ENCODE measurements at regions not wholly inside any gene's neighbourhood (a gene's known extent, or its start where the extent isn't known, plus 50 kb on each side); places are given as distances from the start of the nearest gene placed in this dataset.

DNA sequence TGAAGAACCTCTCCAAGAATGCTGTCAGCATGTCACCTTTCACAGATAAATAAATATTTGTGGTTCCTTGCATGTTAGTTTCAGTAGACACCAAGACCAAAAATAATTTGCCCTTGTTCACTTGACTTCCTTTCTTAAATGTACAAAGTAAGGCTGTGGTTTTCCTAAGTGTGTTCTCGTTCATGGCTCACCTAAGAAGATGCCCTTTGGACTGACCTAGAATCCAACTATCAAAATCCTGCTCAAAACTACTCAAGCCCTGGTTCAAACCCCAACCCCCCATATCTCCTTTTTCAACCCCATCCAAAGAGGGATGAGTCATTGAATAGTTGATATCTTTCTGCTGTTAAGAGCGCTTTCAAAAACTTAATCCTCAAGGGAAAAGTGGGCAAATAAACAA, 247.8 kb upstream of the ZNF507 start:
- TF ChIP-seq GATA1 (IDR thresholded peaks at IDR 0.05; ENCODE audit: low read depth, low read length) (no peak), POLR2A (IDR thresholded peaks at IDR 0.05; ENCODE audit: low read length) (no peak)
- DNase-seq, result no peak

DNA sequence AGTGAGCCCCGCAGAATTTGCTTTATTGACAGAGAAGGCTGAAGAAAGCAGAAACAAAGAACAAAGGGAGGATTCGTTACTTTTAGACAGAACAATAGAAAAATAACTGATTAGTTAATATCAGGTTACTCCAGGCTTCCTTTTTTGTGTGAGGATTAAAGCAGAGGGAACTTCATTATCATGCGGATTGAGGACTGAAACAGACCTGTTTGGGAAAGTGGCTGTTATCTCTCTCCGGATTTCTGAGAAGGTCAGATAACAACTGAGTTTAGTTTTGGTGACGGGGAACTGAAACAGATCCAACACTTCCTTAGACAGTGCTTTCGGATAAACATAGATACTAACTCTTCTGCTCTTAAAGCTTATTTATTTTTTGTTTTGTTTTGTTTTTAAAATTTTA, 246.4 kb upstream of the ZNF507 start:
- DNase-seq, result no peak
- TF ChIP-seq GATA1 (IDR thresholded peaks at IDR 0.05; ENCODE audit: low read depth, low read length) (no peak), POLR2A (IDR thresholded peaks at IDR 0.05; ENCODE audit: low read length) (no peak)

DNA sequence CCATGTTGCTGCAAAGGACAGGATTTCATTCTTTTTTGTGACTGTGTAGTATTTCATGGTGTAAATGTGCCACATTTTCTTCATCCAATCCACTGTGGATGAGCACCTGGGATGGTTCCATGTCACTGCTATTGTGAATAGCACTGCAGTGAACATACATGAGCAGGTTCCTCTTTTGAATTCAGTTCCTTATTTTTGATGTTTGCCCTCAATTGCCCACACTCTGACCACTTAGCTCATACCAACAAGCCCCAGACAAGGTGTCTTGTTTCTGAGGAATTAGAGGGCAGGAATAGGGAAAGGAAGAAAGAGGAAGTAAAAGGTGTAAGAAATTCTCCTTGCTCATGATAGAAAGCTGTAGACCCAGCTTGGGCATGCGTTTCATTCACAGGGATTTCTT, 244.2 kb upstream of the ZNF507 start:
- TF ChIP-seq POLR2A (IDR thresholded peaks at IDR 0.05; ENCODE audit: low read length) (no peak), GATA1 (IDR thresholded peaks at IDR 0.05; ENCODE audit: low read depth, low read length) (no peak)
- DNase-seq, result no peak

DNA sequence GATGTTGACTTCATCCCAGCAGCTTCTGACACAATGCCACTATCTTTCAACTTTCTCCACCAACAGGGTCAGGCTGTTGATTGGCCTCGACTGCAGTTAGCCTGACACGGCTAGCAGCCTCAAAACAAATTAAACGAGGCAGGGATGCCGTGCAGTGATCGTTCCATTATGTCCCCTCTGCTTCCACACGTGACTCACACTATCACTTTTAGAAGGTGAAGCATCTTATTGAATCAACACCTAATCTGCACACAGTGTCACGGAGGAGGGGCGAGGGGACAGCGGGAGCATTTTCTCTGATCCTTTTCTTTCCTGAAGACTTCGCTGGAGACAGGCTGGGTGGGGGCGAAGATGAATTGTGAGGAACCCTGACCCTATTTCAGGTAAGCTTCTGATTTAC, 241.9 kb upstream of the ZNF507 start:
- no peak for DNase-seq
- no peak for TF ChIP-seq GATA1 (IDR thresholded peaks at IDR 0.05; ENCODE audit: low read depth, low read length)
- no peak for TF ChIP-seq POLR2A (IDR thresholded peaks at IDR 0.05; ENCODE audit: low read length)

DNA sequence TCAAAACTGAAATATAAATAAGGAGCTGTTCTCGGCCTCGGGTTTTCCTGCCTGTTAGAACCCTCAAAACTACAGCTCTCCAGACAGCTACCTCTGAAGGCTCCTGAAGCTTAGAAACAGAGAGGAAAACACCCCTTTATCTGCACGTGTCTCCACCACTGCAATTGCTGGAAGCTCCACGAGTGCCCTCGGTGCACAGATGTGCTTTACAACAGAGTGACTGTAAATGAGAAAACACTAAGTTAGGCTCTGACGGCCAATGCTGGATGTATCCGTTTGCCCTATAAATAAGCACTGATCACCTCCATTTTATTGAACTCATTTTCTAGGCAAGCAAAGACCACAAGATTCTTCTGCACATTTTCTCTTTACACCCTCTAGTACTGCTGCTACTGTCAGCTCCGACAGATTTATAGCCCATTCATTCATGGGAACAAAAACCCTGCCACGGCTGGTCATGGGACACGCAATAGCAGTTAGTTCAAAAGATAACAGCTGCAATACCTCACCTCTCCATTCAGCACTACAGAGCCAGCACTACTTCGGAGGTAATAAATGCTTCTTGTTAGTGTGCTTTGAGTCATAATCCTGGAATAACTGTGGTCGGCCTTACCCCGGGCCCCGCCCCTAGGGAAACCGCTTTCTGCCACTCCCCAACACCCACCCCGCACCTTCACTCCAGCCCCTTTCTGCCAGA, 241.1 kb upstream of the ZNF507 start:
- TF ChIP-seq GATA1 (IDR thresholded peaks at IDR 0.05; ENCODE audit: low read depth, low read length), result no peak
- no peak for TF ChIP-seq POLR2A (IDR thresholded peaks at IDR 0.05; ENCODE audit: low read length)
- DNase-seq, result no peak

DNA sequence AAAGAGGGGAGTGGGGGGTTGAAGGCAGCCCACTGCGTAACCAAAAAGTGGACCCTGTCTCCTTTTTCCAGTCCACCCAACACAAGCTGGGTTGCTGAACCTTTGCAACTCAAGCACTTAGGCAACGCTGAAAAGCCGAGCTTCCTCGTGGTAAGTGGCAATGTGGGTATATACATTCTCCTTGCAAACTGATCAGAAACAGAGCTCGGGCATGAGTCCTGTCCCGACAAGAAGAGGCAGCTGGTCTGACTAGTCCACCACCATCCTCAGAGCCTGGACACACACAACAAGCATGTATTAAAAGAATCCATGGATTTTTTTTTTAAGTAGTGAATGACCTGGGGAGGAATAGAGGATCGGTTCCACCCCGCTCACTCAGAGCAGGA, 240.6 kb upstream of the ZNF507 start:
- TF ChIP-seq POLR2A (IDR thresholded peaks at IDR 0.05; ENCODE audit: low read length) (no peak), GATA1 (IDR thresholded peaks at IDR 0.05; ENCODE audit: low read depth, low read length) (no peak)
- no peak for DNase-seq

DNA sequence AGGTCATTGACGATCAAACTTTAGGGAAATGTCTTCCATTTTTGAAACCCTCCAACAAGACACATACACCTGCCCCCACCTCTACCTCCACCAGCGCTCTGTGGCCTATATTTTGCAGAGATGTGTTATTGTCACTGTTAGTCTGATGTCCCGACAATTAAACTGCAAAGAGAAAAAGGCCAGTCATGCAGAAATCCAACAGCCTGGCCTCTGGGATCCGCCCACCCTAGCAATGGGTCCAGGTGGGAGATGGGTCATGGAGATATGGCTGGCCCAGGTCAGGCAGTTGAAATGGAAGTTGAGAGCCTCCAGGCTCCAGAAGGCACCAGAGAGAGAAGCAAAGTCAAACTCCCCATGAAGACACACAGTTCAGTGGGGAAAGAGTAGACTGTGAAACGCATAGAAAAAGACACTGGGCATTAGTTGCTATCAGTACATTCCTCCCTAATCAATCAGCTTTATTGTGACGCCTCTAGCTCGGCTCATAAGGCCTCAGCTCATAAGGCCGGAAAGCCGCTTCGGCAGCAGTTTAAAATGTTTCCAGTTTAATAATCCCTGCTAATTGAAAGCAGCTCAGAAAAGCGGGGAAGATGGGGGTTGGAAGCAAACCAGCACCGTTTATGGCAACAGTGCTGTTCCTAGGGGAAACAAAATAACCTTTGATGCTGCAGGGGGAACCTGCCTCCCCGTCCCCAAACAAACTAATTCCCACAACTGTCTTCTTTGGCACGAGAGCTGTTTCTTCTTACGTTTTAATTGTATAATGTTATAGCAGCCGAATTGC, 239.7 kb upstream of the ZNF507 start:
- no peak for TF ChIP-seq GATA1 (IDR thresholded peaks at IDR 0.05; ENCODE audit: low read depth, low read length)
- TF ChIP-seq POLR2A (IDR thresholded peaks at IDR 0.05; ENCODE audit: low read length), result no peak
- DNase-seq, result no peak

DNA sequence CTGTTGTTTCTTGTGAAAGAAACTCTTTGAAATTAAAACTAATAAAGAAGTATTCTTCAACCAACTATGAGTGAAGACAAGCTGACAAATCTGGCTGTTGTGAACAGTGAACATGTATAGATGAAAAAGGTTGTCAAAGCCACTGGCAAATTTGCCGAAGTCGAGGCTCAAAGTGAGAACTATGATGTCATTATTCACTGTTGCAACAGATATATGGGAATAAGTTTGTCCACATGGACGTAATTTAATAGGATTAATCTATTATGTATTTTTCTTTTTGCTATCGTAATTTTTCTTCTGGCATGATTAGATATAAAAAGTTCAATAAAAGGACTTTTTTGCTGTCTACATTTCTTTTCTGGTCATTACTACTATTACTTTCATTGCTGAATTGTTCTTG, 223.2 kb upstream of the ZNF507 start:
- TF ChIP-seq POLR2A (IDR thresholded peaks at IDR 0.05; ENCODE audit: low read length) (no peak), GATA1 (IDR thresholded peaks at IDR 0.05; ENCODE audit: low read depth, low read length) (no peak)
- no peak for DNase-seq

DNA sequence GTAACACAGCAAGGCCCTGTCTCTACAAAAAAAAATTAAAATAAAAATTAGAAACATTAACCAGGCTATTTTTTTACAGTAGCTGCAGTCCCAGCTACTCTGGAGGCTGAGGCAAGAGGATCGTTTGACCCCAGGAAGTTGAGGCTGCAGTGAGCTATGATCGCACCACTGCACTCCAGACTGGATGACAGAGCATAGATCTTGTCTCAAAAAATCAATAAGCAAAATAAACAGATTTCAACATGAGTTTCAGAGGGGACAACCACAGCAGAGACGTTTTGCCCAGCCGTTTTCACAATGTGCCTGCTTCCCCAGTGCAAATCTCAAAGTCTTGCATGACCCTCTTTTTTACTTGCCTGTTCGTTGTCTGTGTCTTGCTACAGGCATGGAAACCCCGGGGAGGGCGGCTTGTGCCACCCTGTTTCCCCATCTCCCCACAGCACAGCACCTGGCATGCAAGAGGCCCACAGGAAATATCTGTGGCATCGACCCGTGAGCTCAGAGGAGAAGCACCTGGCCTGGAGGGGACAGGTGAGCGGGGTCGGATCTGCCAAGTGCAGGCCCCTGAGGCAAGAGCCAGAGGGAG, 222.0 kb upstream of the ZNF507 start:
- DNase-seq, result no peak
- no peak for TF ChIP-seq POLR2A (IDR thresholded peaks at IDR 0.05; ENCODE audit: low read length)
- TF ChIP-seq GATA1 (IDR thresholded peaks at IDR 0.05; ENCODE audit: low read depth, low read length), result no peak

DNA sequence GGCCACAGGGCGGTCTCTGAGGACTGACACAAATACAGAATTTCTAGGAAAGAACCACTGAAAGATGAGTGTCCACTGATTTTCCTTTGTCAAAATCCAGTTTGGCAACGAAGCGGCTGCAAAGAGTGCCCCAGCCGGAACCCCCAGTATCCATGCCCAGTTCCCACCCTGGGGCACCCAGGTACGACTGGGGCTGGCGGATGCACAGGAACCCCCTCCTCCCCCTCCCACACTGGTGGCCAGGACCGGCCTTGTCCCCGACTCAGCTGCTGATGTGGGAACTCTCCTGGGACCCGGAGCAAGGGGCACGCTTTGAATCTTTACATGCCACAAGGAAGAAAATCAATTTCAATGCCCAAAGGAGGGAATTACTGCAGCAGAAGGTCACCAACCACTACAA, 220.8 kb upstream of the ZNF507 start:
- DNase-seq, result no peak
- TF ChIP-seq GATA1 (IDR thresholded peaks at IDR 0.05; ENCODE audit: low read depth, low read length) (no peak), POLR2A (IDR thresholded peaks at IDR 0.05; ENCODE audit: low read length) (no peak)

DNA sequence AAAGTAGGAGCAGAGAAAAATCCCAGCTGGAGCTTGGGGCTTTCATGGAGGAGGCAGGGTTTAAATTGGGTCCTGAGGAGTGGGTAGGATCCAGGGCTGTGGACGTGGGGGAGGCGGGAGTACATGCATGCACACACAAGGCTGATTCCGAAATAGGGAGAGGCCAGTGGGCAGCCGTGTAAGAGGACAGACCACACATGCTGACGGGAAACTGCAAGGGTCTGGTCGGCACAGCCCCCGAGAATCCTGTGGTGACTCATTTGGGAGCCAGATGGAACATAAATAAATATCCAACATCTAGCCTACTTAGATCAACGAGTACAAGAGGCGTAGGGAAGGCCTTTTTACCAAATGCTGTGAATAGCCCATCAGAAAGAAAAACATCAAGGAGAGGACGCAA, 216.3 kb upstream of the ZNF507 start:
- TF ChIP-seq GATA1 (IDR thresholded peaks at IDR 0.05; ENCODE audit: low read depth, low read length) (no peak), POLR2A (IDR thresholded peaks at IDR 0.05; ENCODE audit: low read length) (no peak)
- no peak for DNase-seq

DNA sequence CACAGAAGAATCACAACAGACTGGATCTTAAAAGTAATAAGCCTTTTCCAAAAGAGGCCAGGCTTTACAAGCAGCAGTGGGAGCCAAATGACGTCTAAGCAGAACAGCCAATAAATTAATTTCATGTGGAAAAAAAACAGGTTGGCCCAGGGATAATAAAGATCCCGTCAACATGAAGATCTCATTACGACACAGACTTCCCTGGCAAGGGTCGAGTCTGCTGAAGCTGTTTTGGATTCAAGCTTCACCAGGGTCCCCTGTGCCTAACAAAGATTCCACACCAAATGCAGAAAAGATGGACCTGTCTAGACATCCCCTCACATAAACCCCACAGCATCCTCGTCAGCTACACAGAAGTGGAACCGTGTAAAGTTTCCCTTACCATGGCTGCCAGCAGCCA, 215.1 kb upstream of the ZNF507 start:
- no peak for DNase-seq
- no peak for TF ChIP-seq POLR2A (IDR thresholded peaks at IDR 0.05; ENCODE audit: low read length)
- TF ChIP-seq GATA1 (IDR thresholded peaks at IDR 0.05; ENCODE audit: low read depth, low read length), result no peak

DNA sequence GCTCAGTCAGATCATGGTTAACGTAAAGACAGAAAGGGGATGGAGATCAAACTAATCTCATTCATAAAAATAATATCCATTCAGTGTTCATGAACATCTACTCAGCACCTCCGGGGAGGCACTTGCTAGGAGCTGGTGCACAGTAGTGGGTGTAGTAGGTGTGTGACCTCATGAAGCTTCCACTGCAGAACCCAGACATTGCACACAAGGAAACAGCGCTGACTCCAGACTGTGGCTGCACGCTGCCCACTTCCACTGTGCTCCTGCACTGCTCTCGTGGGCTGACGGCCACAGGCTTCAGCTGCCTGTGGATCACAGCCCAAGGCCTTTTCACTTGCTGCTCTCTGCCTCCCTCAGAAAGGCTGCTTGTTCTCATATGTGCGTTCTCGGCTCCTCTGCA, 214.4 kb upstream of the ZNF507 start:
- TF ChIP-seq GATA1 (IDR thresholded peaks at IDR 0.05; ENCODE audit: low read depth, low read length) (no peak), POLR2A (IDR thresholded peaks at IDR 0.05; ENCODE audit: low read length) (no peak)
- DNase-seq, result no peak

DNA sequence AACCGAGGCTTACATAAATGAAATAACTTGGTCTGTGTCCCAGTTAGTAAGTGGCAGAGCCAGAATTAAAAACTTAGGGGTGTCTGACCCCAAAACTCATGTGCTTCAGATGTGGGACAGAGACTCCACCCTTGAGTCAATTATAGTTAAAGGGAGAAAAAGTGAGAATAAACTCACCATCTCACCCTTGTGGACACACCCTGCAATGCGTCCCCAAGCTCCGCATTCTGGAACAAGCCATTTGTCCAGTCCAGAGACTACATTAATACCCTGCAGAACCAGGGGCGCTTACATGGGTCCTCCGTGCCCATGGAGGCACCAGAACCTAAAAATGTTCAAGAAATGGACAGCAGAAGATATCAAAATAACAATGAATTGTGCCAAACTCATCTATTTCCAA, 207.0 kb upstream of the ZNF507 start:
- no peak for DNase-seq
- no peak for TF ChIP-seq POLR2A (IDR thresholded peaks at IDR 0.05; ENCODE audit: low read length)
- no peak for TF ChIP-seq GATA1 (IDR thresholded peaks at IDR 0.05; ENCODE audit: low read depth, low read length)
